ENCODE measurements at regions not wholly inside any gene's neighbourhood (a gene's known extent, or its start where the extent isn't known, plus 50 kb on each side); places are given as distances from the start of the nearest gene placed in this dataset.
"Not testable (repeated sequence)": the region's sequence is repeated elsewhere in the genome, so short reads cannot be mapped to it uniquely, and the experiment has no call there.

GRCh38 chr4:26048950-26049349, 134.9 kb downstream of the SMIM20 start:
- DNase-seq: no peak

- DNase-seq: no peak
Measured at GRCh38 chr4:26049447-26049846, 135.4 kb downstream of the SMIM20 start.

GRCh38 chr4:26050212-26050643, 136.2 kb downstream of the SMIM20 start:
- DNase-seq: peak; percentile 13

GRCh38 chr4:26050671-26051070, 136.7 kb downstream of the SMIM20 start:
- DNase-seq: no peak

- DNase-seq: no peak
Measured at GRCh38 chr4:26051240-26051639, 137.2 kb downstream of the SMIM20 start.

GRCh38 chr4:26052663-26053541, 138.9 kb downstream of the SMIM20 start:
- no peak for DNase-seq

- no peak for DNase-seq
Measured at GRCh38 chr4:26053761-26054160, 139.7 kb downstream of the SMIM20 start.

- no peak for DNase-seq
Measured at GRCh38 chr4:26055855-26056254, 141.8 kb downstream of the SMIM20 start.

GRCh38 chr4:26056406-26056805, 142.4 kb downstream of the SMIM20 start:
- DNase-seq: no peak

GRCh38 chr4:26057839-26058238, 143.8 kb downstream of the SMIM20 start:
- DNase-seq: not testable (repeated sequence)

- DNase-seq: no peak
Measured at GRCh38 chr4:26058537-26058936, 144.5 kb downstream of the SMIM20 start.

GRCh38 chr4:26059391-26060154, 145.6 kb downstream of the SMIM20 start:
- DNase-seq: no peak

GRCh38 chr4:26060286-26060685, 146.3 kb downstream of the SMIM20 start:
- no peak for DNase-seq

- peak; percentile 40 for DNase-seq
Measured at GRCh38 chr4:26061248-26061986, 147.4 kb downstream of the SMIM20 start.

- DNase-seq: no peak
Measured at GRCh38 chr4:26062215-26062614, 148.2 kb downstream of the SMIM20 start.

- DNase-seq: not testable (repeated sequence)
Measured at GRCh38 chr4:26064009-26064408, 150.0 kb downstream of the SMIM20 start.

GRCh38 chr4:26065833-26066232, 151.8 kb downstream of the SMIM20 start:
- no peak for DNase-seq

GRCh38 chr4:26067035-26067434, 153.0 kb downstream of the SMIM20 start:
- DNase-seq: no peak

GRCh38 chr4:26069218-26069617, 155.2 kb downstream of the SMIM20 start:
- no peak for DNase-seq

GRCh38 chr4:26071688-26072087, 157.7 kb downstream of the SMIM20 start:
- no peak for DNase-seq

GRCh38 chr4:26073886-26074560, 160.0 kb downstream of the SMIM20 start:
- DNase-seq: no peak

GRCh38 chr4:26074712-26075430, 160.9 kb downstream of the SMIM20 start:
- DNase-seq: peak; percentile 59
